ENCODE measurements at regions not wholly inside any gene's neighbourhood (a gene's known extent, or its start where the extent isn't known, plus 50 kb on each side); places are given as distances from the start of the nearest gene placed in this dataset.
"Not testable (repeated sequence)": the region's sequence is repeated elsewhere in the genome, so short reads cannot be mapped to it uniquely, and the experiment has no call there.

DNA sequence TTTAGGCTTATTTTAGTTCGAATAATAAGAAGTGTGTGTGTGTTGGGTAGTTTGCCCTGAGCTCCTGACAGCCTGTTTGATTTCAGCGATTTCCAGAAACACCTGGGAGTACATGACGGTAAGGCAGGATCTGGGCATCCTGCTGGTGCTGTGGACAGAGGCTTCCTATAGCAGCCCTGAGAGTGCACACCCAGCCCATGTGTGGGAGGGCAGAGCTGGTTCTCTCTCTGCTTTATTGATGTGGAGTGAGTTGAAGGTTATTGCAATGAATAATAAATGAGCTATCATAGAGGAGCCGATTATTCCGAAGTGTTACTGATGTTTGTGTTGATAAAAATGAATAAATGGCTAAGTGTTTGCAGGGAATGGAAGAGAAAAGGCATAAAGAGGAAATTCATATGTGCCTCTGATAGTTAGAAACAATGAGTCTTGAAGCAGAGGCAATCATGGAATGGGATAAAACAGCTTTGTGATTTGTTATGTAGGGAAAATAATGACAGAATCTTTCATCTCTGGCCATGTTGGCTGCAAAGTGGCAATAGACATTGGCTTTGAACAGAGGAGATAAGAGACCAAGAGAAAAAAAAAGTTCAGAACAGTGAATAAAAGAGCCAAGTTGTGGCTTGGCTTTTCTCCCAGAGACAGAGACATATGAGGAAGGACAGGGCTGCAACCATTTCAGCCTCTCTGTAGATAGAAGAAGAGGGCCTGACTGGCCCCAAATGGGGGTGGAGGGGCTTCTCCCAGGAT is 166.2 kb upstream of the CHD6 start:
- no peak for DNase-seq (ENCODE audit: low read depth)

- DNase-seq (ENCODE audit: low read depth): no peak
Observed at GRCh38 chr20:41783423-41784208, 165.4 kb upstream of the CHD6 start.

- DNase-seq (ENCODE audit: low read depth): no peak
Observed at GRCh38 chr20:41782730-41783406, 164.7 kb upstream of the CHD6 start.

- DNase-seq (ENCODE audit: low read depth): no peak
Observed at GRCh38 chr20:41782255-41782654, 164.1 kb upstream of the CHD6 start.

- DNase-seq (ENCODE audit: low read depth): no peak
Observed at GRCh38 chr20:41776421-41776820, 158.2 kb upstream of the CHD6 start.

GRCh38 chr20:41774291-41774690 is 156.1 kb upstream of the CHD6 start:
- no peak for DNase-seq (ENCODE audit: low read depth)

DNA sequence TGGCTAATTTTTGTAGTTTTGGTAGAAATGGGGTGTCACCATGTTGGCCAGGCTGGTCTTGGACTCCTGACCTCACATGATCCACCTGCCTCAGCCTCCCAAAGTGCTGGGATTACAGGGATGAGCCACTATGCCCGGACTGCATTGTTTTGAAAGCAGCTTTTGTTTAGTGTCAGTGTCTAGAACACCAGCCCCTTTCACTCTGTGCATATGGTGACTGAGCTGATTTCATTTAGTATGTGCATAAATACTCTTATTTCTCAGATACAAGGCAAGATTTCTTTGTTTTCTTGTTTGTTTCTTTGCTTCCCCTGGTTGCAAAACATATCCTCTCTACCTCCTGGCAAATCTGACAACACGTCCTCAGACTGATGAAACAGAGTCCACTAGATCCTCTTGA is 152.8 kb upstream of the CHD6 start:
- DNase-seq (ENCODE audit: low read depth): no peak

GRCh38 chr20:41770427-41770826 is 152.2 kb upstream of the CHD6 start:
- no peak for DNase-seq (ENCODE audit: low read depth)

DNA sequence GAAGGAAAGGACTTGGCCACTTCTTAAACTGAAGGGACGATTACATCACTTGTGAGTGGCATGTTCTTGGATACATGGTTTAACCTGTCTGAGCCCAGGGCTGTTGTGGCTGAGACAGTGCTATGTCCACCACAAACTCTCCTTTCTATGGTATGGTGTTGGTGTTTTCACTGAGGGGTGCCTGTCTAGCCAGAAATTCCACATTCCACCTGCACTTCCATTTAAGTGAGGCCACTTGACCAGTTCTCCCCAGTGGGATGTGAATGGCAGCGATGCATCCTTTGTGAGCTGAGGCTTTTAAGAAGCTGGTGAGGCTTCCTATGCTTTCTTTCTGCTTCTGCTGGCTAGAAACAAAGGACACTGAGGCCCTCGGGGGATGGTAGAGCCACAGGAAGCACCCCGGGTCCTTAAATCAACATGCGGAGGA is 151.4 kb upstream of the CHD6 start:
- no peak for DNase-seq (ENCODE audit: low read depth)

DNA sequence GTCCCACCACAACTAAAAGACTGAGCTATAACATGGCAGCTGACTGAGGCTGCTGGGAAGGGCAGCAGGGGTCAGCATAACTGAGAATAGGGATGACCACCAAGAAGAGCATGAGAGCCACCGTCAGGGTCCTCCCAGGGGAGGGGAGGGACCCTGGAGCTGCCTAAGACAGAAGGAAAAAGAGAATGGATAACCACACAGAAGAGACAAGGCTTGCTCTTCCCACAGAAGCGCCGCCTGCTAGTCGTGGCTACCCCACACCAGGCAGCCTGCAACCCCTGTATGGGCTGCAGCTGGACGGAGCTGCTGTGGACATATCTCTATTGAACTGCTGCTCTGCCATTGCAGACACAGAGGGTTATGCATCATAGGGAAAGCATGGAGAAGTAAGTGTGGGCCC is 132.0 kb upstream of the CHD6 start:
- no peak for DNase-seq (ENCODE audit: low read depth)

- no peak for DNase-seq (ENCODE audit: low read depth)
Observed at GRCh38 chr20:41748756-41749582, 130.8 kb upstream of the CHD6 start.

GRCh38 chr20:41748051-41748450 is 129.9 kb upstream of the CHD6 start:
- no peak for DNase-seq (ENCODE audit: low read depth)

DNA sequence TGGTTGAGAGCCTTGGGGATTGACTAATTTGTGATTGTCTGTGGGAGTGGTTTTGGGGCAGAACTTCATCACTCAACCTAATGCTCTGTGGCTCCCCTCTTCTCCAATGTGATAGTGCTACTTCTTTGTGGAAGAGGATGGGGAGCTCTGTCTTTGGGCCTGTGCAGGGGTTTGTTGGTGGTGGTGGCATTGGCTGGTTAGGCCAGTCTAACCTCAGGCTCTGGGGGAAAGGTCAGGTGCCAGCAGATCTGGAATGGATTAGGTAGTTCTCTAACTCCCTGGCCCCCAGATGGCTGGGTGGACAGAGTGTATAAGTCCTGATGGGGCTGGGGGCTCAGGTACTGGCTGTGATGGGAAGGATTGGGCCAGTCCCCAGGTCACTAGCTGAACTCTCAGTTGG is 129.0 kb upstream of the CHD6 start:
- no peak for DNase-seq (ENCODE audit: low read depth)

GRCh38 chr20:41746635-41747034 is 128.5 kb upstream of the CHD6 start:
- DNase-seq (ENCODE audit: low read depth): no peak

DNA sequence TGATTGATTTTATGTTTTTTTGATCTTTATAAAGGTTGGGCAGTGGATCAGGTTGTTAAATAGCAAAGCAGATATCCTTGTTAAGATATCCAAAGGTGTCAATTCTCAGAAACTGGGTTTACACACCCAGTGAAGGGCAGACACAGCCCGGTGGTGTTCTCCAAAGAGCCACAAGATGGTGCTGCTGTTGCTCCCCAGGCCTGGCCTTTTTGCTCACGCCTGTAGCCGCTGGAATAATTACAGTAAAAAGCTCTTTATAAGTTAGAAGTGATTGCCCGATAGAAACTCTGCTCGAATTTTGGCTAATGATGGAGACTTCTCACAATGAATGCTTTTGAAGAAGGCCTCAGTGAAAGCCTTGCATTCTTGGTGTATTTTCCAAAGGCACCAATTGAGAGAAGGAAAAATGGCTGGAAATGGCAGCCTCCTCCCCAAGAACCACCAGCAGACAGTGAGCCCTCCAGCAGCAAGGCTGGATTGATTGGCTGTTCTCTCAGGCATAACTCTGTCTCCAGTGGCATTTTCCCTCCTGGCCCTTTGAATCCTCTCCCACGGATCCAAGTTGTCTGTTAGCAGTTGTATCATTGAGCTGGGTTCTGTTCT is 120.5 kb upstream of the CHD6 start:
- no peak for DNase-seq (ENCODE audit: low read depth)

GRCh38 chr20:41735949-41736348 is 117.8 kb upstream of the CHD6 start:
- no peak for DNase-seq (ENCODE audit: low read depth)

DNA sequence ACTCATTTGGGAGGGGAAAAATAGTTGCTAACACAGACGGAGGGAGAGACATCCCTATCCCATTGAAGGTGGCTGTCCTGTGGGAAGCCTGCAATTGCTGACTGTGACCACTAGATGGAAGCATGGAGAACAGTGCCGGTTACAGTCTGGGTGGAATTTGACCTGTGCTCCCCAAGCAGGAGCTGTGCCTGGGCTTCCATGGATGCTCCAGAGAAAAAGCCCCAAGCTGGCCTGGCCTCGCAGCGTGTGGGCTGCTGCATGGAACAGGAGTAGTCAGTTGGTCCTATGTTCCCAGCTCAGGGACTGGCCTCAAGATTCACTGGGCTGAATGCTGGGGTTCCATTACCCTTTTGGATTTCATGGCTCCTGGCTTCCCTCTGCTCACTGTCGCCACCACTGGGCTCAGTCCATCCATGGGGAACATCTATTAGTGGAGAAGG is 116.3 kb upstream of the CHD6 start:
- no peak for DNase-seq (ENCODE audit: low read depth)

DNA sequence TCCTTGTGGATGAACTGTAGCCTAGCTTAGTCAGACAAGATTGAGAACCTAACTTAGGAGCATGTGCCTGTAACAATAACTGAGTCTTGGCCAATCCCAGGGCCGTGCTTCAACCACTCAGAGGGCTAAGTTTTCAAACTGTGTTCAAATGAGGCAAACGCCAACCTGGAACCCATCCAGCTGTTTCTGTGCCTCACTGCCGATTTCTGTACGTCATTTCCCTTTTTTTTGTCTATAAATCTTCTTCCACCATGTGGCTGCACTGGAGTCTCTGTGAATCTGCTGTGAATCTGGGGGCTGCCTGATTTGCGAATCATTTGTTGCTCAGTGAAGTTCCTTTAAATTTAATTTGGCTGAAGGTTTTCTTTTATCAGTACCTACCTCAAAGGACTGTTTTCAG is 115.0 kb upstream of the CHD6 start:
- no peak for DNase-seq (ENCODE audit: low read depth)

GRCh38 chr20:41731198-41731597 is 113.0 kb upstream of the CHD6 start:
- not testable (repeated sequence) for DNase-seq (ENCODE audit: low read depth)

GRCh38 chr20:41727681-41728080 is 109.5 kb upstream of the CHD6 start:
- not testable (repeated sequence) for DNase-seq (ENCODE audit: low read depth)

DNA sequence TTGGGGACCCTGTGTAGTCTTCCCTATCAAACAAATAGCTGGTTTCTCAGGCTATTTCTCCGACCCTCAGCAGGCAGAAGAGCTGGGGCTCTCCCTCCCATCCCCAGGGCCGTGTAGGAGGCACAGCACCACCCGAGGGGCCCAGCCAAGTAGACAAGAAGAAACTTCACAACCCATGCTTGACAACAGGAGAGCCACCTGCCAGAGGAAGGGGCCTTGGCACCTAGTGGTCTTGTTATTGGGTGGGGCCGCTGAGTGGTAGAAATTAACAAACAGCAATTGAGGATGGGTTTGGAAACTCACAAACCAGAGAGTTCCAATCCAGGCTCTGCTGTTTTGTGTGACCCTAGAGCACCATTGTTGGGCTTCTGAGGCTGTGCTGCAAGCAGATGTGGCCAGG is 108.5 kb upstream of the CHD6 start:
- DNase-seq (ENCODE audit: low read depth): no peak

DNA sequence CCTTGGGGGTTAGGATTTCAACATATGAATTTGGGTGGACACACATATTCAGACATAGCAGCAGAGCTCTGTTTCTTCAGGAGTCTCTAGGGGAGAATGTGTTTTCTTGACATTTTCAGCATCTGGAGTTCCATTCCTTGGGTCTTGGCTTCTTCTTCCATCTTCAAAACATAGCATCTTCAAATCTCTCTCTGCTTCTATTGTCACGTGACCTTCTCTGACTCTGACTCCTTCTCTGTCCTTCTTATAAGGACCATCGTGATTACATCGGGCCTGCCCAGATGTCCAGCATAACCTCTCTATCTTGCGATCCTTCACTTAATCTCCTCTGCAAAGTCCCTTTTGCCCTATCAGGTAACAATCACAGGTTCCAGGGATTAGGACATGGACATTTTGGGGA is 101.0 kb upstream of the CHD6 start:
- DNase-seq (ENCODE audit: low read depth): no peak
